Stromal cell of bone marrow (primary cell): ENCODE measurements at regions not wholly inside any gene's neighbourhood (a gene's known extent, or its start where the extent isn't known, plus 50 kb on each side); places are given as distances from the start of the nearest gene placed in this dataset.
"Not testable (repeated sequence)": the region's sequence is repeated elsewhere in the genome, so short reads cannot be mapped to it uniquely, and the experiment has no call there.

Experiments used
- DNase-seq: peaks from one replicate; pipeline ENCODE4 v3.0.0-alpha.2; 2012; ENCODE audit warnings: low read depth

DNA sequence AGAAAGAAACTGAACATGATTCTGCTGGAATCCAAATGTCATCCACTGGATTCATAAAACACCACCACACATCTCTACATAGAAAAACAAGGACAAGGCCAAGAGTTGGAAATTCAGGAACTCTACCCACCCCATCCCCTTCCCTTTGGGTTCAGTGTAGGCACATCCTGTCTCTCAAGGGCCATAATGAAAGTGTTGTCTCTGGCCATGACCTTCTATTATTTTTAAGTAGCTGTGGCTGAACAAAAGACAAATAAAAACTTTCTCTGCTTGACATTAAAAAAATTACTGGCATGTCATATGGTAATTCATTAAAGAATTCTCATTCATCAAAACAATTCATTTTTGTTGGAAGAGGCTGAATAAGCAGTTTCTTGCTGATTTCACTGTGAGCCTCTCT, 54.9 kb upstream of the ZBTB18 start:
- no peak for DNase-seq

DNA sequence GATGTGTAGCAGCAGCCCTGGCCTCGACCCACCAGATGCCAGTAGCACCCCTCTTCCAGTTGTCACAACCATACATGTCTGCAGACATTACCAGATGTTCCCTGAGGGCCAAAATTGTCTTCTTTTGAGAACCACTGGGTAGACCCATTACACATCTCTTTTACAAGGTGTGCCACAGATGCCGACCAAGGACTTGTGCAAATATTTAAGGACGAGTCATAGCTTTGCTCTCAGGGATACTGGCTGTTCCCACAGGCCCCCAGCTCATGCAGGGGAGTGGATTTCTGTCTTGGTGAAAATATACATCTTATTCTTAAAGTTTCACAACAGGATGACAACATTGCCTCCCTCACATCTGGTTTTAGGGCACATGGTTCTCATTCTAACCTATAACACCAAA, 59.4 kb upstream of the ZBTB18 start:
- DNase-seq, result no peak

DNA sequence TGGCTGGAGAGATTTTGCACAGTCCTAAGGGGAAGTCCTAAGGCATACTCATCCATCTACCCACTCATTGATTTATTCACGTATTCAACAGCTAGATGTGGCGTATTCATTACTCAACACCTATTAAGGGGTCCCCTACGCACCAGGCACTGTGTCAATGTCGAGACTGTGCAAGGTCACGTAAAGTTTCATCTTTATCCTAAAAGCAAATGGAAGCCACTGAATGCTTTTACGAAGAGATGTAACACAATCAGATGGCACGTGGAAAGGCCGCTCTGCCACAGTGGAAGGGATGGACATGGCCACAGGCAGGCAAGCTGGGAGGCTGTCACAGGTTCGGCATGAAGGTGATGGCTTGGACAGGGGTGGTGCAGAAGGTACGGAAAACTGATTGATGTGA, 66.3 kb upstream of the ZBTB18 start:
- no peak for DNase-seq

DNA sequence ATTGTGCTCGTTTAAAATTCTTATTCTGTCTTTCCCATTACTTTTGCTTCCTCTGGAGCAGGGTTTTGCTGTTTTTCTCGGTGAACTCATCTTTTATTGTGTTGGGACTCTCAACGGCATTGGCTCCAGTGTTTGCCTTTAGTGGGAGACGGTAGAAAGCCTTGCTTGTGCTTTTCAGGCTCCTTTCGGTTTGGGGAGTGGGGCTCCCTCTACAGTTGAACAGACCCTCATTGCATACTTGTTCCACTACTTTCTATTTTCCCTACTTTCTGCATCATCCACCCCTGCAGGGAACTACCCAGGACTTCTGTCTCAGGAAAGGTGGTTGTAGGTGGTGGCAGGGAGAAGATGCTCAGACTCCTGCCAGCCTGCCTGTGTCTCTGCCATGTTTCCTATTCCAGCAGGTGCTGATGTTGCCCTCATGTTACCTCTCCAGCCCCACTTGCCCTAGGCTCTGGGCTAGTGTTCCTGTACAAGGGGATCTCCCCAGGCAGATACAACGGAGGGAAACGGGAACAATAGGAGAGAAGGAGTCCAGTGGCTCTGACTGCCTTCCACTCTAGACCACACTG, 68.5 kb upstream of the ZBTB18 start:
- no peak for DNase-seq

- DNase-seq, result no peak
These were observed 70.6 kb upstream of the ZBTB18 start for GRCh38 chr1:243980471-243980870.

- DNase-seq, result no peak
These were observed 71.0 kb upstream of the ZBTB18 start for GRCh38 chr1:243980071-243980470.

GRCh38 chr1:243979396-243979795, 71.7 kb upstream of the ZBTB18 start:
- no peak for DNase-seq

DNA sequence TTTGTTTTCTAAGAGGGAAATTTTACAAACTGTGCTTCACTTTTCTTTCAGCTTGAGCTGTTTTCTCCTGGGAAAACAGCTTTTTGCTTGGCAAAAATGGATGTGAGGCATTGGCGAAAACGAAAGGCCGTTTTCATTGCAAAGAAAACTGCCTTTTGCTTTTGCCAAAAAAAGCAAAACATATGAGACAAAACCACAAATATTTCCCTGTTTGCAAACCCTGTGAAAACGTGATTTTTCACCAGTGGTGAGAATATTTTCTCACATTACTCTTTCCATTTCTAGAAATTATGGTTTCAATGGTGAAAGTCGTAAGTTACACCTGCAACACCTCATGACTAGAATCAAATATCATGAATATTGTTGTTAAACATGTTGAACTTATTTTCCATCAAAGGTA, 74.0 kb upstream of the ZBTB18 start:
- peak; percentile 67 for DNase-seq

DNA sequence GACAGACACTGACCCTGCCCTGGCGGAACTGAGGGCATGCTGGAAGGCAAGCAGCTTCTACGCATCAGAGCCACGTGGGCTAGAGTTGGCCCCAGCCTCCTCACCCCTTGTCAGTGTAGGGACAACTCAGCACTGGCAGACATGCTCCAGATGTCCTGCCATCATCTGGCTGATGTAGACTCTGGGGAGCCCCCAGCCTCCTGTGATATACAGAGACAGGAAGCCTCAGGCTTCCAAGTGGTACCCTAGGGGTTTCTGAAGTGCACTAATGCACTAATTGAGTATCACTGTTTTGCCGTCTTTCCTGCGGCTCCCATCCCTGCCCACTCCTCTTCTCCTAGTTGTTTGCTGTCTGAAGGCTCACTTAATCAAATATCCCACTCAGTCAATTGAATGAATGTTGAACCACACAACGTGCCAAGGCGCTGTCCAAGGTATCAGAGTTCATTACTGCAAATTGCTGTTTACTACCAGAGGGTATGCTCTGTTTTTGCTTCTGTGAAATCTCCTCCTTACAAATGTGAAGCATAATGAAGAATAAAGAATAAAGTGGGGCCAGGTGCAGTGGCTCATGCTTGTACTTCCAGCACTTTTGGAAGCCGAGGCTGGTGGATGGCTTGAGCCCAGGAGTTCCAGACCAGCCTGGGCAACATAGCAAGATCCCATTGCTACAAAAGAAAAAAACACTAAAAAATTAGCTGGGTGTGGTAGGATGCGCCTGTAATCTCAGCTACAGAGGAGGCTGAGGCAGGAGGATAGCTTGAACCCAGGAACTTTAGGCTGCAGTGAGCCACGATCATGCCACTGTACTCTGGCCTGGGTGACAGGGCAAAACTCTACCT, 76.4 kb upstream of the ZBTB18 start:
- DNase-seq, result no peak

- DNase-seq, result no peak
These were observed 77.9 kb upstream of the ZBTB18 start for GRCh38 chr1:243973169-243973568.

- DNase-seq, result no peak
These were observed 81.0 kb upstream of the ZBTB18 start for GRCh38 chr1:243970077-243970476.

DNA sequence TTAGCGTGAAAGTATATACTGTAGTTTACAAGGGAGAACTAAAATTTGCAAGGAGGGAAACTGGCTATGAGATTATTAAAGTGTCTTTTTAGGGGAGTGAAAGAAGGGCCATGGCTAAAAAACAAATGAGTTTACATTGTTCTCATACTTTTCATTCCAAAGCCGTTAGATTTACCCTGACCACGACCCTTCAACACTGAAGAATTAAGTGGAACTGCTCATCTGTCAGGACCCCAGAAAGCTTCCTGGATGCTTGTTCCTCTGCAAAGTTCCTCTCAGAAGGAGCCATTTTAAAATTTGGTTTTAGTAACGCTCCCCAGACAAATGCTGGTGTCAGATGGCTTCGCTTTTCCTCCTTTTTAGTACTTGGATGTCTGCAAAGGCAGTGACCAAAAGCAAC, 82.7 kb upstream of the ZBTB18 start:
- DNase-seq, result no peak

GRCh38 chr1:243964915-243965314, 86.2 kb upstream of the ZBTB18 start:
- DNase-seq, result no peak

- no peak for DNase-seq
These were observed 87.5 kb upstream of the ZBTB18 start for GRCh38 chr1:243963571-243963970.

DNA sequence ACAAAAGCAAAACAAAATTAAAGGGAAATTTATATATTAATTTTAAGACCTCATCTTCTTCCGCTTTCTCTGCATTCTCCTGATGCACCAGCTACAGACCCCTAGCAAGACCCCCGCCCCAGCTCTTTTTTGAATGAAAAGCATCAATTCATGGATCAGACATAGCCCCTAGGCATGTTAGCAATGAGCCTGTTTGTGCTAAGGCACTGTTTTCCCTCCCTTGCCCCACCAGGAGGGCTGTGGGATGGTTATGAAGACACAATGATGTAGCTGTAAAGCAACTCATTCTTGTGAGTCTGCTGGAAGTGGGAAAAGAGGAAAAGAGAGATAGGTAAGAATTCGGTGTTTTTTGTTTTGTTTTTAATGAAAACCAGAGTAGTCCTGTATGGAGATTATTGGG, 88.5 kb upstream of the ZBTB18 start:
- no peak for DNase-seq

DNA sequence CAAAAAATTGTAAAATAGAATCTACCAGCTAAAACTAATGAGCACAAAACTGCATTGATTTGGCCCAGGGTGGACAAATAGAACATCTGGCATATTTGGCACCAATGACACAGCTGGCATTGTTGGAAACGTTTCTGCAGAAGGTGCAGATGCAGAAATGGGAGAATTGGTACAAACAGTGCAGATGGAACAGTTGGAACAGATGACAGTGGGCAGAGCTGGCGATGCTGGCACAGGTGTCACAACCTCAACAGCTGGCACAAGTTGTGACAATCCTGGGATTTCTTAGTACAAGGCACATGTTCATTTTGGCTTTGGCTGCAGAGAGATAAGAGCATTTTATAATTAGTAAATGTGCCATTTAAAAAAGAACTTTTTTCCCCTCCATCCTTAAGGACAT, 91.1 kb upstream of the ZBTB18 start:
- DNase-seq, result no peak

DNA sequence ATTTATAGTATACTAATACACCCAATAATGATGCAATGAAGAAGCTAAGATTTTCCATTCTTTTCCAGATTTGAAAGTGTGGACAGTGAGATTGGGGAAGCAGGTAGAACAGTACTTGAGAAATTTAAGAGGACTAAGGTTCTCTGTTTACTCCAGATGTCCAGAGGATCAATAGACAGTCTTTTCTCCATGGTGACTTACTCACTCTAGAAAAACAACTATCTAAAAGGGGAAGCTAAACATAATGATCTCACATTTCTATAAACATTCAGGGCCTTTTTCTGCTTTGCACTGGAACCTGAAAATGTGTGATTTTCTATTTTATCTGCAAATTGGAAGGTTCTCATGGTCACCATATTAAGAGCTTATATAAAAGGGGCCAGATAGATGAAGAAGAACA, 93.9 kb upstream of the ZBTB18 start:
- DNase-seq, result no peak

DNA sequence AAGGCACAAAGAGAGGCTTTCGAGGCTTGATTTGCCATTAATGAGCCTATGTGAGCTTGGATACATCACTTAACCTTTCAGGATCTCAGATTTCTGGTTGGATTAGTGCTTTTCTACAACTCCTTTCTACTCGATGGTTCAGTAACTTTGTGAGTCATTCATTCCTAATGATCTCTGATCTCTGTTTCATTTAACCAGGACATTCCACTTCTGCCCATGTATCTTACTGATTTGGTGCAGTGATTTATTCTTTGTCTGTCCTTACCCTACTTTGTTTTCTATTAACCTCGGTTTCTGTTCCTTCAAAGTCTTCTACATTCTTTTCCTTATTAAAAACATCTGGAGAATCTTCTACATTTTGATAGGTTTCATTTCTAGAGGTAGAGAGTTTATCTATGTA, 94.6 kb upstream of the ZBTB18 start:
- DNase-seq, result no peak

- not testable (repeated sequence) for DNase-seq
These were observed 99.9 kb upstream of the ZBTB18 start for GRCh38 chr1:243951207-243951606.

DNA sequence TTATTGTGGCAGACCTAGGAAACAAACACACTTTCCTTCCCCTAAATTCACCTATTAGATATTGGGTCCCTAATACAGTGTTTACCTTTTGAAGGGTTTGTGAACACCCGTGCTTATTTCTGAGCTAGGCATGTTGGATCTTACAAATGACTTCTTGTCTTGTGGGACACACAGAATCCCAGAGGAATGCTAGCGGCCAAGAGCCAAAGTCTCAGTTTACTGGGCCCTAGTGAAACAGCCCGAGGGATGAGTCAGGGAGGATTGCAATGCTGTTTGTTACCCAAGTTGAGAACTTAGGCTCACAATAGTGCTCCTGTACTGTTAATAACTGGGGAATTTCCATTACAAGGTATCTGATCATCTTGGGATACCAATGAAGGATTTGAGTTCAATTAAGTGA, 100.1 kb upstream of the AKT3 start:
- DNase-seq, result peak; percentile 31

GRCh38 chr1:243946946-243947345, 96.9 kb upstream of the AKT3 start:
- DNase-seq, result no peak

DNA sequence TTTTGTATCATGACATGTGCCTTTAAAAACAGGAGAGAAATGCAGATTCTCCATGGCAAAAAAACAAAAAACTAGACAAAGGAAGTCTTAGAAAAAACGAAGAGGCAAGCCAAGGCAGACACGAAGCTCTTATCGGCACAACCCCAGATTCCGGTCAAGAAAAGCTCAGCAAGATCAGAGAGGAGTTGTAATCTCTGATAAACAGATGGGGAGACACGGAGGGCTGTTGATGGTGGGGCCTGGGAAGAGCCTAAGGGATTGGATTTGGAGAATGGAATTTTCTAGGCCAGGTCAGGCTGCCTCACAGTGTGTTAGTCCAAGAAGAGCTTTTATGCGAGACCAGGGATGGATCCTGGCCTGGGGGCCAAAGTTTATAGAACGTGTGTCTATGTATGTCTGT, 96.2 kb upstream of the AKT3 start:
- no peak for DNase-seq

DNA sequence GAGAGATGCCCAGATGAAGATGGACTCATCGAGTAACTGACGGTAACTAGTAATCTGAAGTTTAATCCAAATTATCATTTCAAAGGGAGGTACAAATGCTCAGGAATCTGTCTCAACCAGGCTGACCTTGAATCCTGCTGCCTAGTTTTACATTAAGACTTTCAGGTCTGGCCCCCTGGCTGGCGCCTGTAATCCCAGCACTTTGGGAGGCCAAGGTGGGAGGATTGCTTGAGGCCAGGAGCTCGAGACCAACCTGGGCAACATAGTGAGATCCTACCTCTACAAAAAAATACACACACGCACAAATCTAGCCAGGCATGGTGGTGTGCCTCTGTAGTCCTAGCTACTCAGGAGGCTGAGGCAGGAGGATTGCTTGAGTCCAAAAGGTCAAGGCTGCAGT, 95.7 kb upstream of the AKT3 start:
- no peak for DNase-seq
